Trophoblast cell (in vitro differentiated cells and primary cell): ENCODE measurements at regions not wholly inside any gene's neighbourhood (a gene's known extent, or its start where the extent isn't known, plus 50 kb on each side); places are given as distances from the start of the nearest gene placed in this dataset.

Experiments used
- DNase-seq, 2 donors: peaks; one replicate each; pipeline ENCODE4 v3.0.0-alpha.2; 2016
- H2AFZ ChIP-seq: 2 replicates; pipeline ENCODE4 v1.6.1; 2013; ENCODE audit warnings: low read length, moderate library complexity, mild to moderate bottlenecking; ENCODE audit not compliant: insufficient read depth, poor library complexity
- H2AK5ac ChIP-seq: 2 replicates; pipeline ENCODE4 v1.6.1; 2013; ENCODE audit warnings: mild to moderate bottlenecking, low read length
- H2BK120ac ChIP-seq: 2 replicates; pipeline ENCODE4 v1.6.1; 2013; ENCODE audit warnings: low read length, mild to moderate bottlenecking, moderate library complexity; ENCODE audit not compliant: insufficient read depth, poor library complexity
- H2BK12ac ChIP-seq: 2 replicates; pipeline ENCODE4 v1.6.1; 2013; ENCODE audit warnings: mild to moderate bottlenecking, low read length, moderate library complexity
- H2BK5ac ChIP-seq: 2 replicates; pipeline ENCODE4 v1.6.1; 2013; ENCODE audit warnings: low read length, low read depth, moderate library complexity, mild to moderate bottlenecking; ENCODE audit not compliant: poor library complexity
- H3K14ac ChIP-seq: 2 replicates; pipeline ENCODE4 v1.6.1; 2013; ENCODE audit warnings: mild to moderate bottlenecking, low read length
- H3K18ac ChIP-seq: 2 replicates; pipeline ENCODE4 v1.6.1; 2013; ENCODE audit warnings: mild to moderate bottlenecking, low read length
- H3K23ac ChIP-seq: 2 replicates; pipeline ENCODE4 v1.6.1; 2013; ENCODE audit warnings: low read length
- H3K27ac ChIP-seq: 2 replicates; pipeline ENCODE4 v1.5.1; 2013; ENCODE audit warnings: low read depth, mild to moderate bottlenecking, inconsistent platforms, low read length, moderate library complexity
- H3K27me3 ChIP-seq: 2 replicates; pipeline ENCODE4 v1.6.1; 2013; ENCODE audit warnings: inconsistent platforms, mild to moderate bottlenecking, low read length, moderate library complexity; ENCODE audit not compliant: insufficient read depth
- H3K36me3 ChIP-seq, 2 experiments: 1 replicate in 1 of 2; 2 replicates in 1 of 2; pipeline ENCODE4 v1.6.1; 2013; ENCODE audit warnings: low read length in 2 of 2, mild to moderate bottlenecking in 2 of 2, moderate library complexity in 1 of 2; ENCODE audit not compliant: insufficient read depth in 2 of 2, control insufficient read depth in 1 of 2
- H3K4ac ChIP-seq: 2 replicates; pipeline ENCODE4 v1.6.1; 2013; ENCODE audit warnings: low read depth, mild to moderate bottlenecking, low read length, moderate library complexity
- H3K4me1 ChIP-seq, 2 experiments: 1 replicate in 1 of 2; 2 replicates in 1 of 2; pipeline ENCODE4 v1.6.1; 2013; ENCODE audit warnings: low read length in 2 of 2, mild to moderate bottlenecking in 2 of 2, moderate library complexity in 1 of 2; ENCODE audit not compliant: insufficient read depth in 2 of 2, control insufficient read depth in 1 of 2
- H3K4me2 ChIP-seq: 2 replicates; pipeline ENCODE4 v1.6.1; 2013; ENCODE audit warnings: inconsistent platforms, mild to moderate bottlenecking, low read length, moderate library complexity
- H3K4me3 ChIP-seq: 2 replicates; pipeline ENCODE4 v1.5.1; 2013; ENCODE audit warnings: mild to moderate bottlenecking, low read depth, low read length, inconsistent platforms
- H3K79me1 ChIP-seq: one replicate; pipeline ENCODE4 v1.6.1; 2013; ENCODE audit warnings: low read length
- H3K79me2 ChIP-seq: 2 replicates; pipeline ENCODE4 v1.6.1; 2013; ENCODE audit warnings: low read length, mild to moderate bottlenecking; ENCODE audit not compliant: control insufficient read depth, insufficient read depth, poor library complexity
- H3K9ac ChIP-seq: 2 replicates; pipeline ENCODE4 v1.6.1; 2013; ENCODE audit warnings: mild to moderate bottlenecking, low read length
- H3K9me3 ChIP-seq: 2 replicates; pipeline ENCODE4 v1.6.1; 2013; ENCODE audit warnings: low read depth, mild to moderate bottlenecking, control low read depth, inconsistent platforms, low read length; ENCODE audit not compliant: insufficient read depth
- H4K12ac ChIP-seq: 2 replicates; pipeline ENCODE4 v1.6.1; 2013; ENCODE audit warnings: low read depth, mild to moderate bottlenecking, low read length, moderate library complexity
- H4K8ac ChIP-seq: 2 replicates; pipeline ENCODE4 v1.6.1; 2013; ENCODE audit warnings: low read depth, mild to moderate bottlenecking, low read length, moderate library complexity
- H4K91ac ChIP-seq: one replicate; pipeline ENCODE4 v1.6.1; 2013; ENCODE audit warnings: low read depth, mild to moderate bottlenecking, low read length, moderate library complexity
- WGBS: extraction: QIAGEN DNeasy Blood & Tissue Kit; methylation state at CpG from one replicate; pipeline ENCODE4 v1.1.7; 2013; ENCODE audit warnings: missing lambda C conversion rate; ENCODE audit not compliant: insufficient read length, insufficient coverage; ENCODE audit errors: extremely low coverage; 5-methylcytosine and 5-hydroxymethylcytosine counted together

- Histone ChIP-seq H3K4me2 (no peak overlapping the region), H3K79me1 (peaks cover 5% of the 10 kb centered on the region), H3K27ac (peak overlapping the region; percentile 56), H2AFZ (no peak overlapping the region), H3K4me3 (no peak overlapping the region), H3K79me2 (no peaks in the 10 kb centered on the region), H3K36me3 (peaks cover 0 to 2% of the 10 kb centered on the region in 2 experiments), H2AK5ac (no peak overlapping the region), H4K8ac (no peak overlapping the region), H2BK120ac (no peak overlapping the region), H3K9ac (no peak overlapping the region), H4K91ac (no peak overlapping the region), H2BK12ac (no peak overlapping the region), H3K4ac (no peak overlapping the region), H3K14ac (no peak overlapping the region), H2BK5ac (no peak overlapping the region), H3K23ac (no peak overlapping the region), H3K4me1 (peaks cover 3 to 5% of the 10 kb centered on the region in 2 experiments), H3K18ac (no peak overlapping the region), H4K12ac (no peak overlapping the region), H3K27me3 (no peaks in the 10 kb centered on the region), H3K9me3 (peaks cover 7% of the 10 kb centered on the region)
- WGBS = no CpG with 5 or more reads among the region's 4 CpGs
- peak; percentile 85 to 90 for DNase-seq
Observed at GRCh38 chr13:106318941-106319411, 216.5 kb downstream of the EFNB2 start.

- Histone ChIP-seq H4K91ac (no peak overlapping the region), H4K8ac (no peak overlapping the region), H3K23ac (no peak overlapping the region), H3K36me3 (no peaks in the 10 kb centered on the region), H3K27ac (no peak overlapping the region), H3K4me3 (no peak overlapping the region), H3K14ac (no peak overlapping the region), H2BK5ac (no peak overlapping the region), H2BK12ac (no peak overlapping the region), H3K27me3 (no peaks in the 10 kb centered on the region), H3K79me1 (peaks cover 3% of the 10 kb centered on the region), H3K4me2 (no peak overlapping the region), H3K9me3 (no peaks in the 10 kb centered on the region), H3K4ac (no peak overlapping the region), H4K12ac (no peak overlapping the region), H3K9ac (no peak overlapping the region), H3K79me2 (no peaks in the 10 kb centered on the region), H3K4me1 (no peaks in the 10 kb centered on the region), H3K18ac (no peak overlapping the region), H2BK120ac (no peak overlapping the region), H2AFZ (no peak overlapping the region), H2AK5ac (no peak overlapping the region)
- DNase-seq = peak; percentile 24 to 37
- WGBS = no CpG with 5 or more reads among the region's 5 CpGs
Observed at GRCh38 chr13:106314417-106314816, 221.0 kb downstream of the EFNB2 start.

GRCh38 chr13:106311004-106311403 lies 224.5 kb downstream of the EFNB2 start:
- Histone ChIP-seq H3K4me2 (no peak overlapping the region), H3K36me3 (no peaks in the 10 kb centered on the region), H2AFZ (no peak overlapping the region), H3K23ac (no peak overlapping the region), H2BK5ac (no peak overlapping the region), H3K79me1 (no peaks in the 10 kb centered on the region), H4K8ac (no peak overlapping the region), H2BK120ac (no peak overlapping the region), H2AK5ac (no peak overlapping the region), H3K4me1 (no peaks in the 10 kb centered on the region), H3K79me2 (no peaks in the 10 kb centered on the region), H3K27me3 (no peaks in the 10 kb centered on the region), H3K4me3 (no peak overlapping the region), H4K91ac (no peak overlapping the region), H3K14ac (no peak overlapping the region), H3K4ac (no peak overlapping the region), H3K27ac (no peak overlapping the region), H4K12ac (no peak overlapping the region), H3K9ac (no peak overlapping the region), H3K9me3 (no peaks in the 10 kb centered on the region), H3K18ac (no peak overlapping the region), H2BK12ac (no peak overlapping the region)
- WGBS = no CpG with 5 or more reads among the region's 9 CpGs
- DNase-seq = no peak

GRCh38 chr13:106310291-106310865 lies 225.1 kb downstream of the EFNB2 start:
- H3K9me3 ChIP-seq = no peaks in the 10 kb centered on the region
- H2AK5ac ChIP-seq = no peak overlapping the region
- H3K27ac ChIP-seq = no peak overlapping the region
- H2BK5ac ChIP-seq = no peak overlapping the region
- H2AFZ ChIP-seq = no peak overlapping the region
- no peaks in the 10 kb centered on the region for H3K36me3 ChIP-seq
- no peaks in the 10 kb centered on the region for H3K27me3 ChIP-seq
- H3K79me1 ChIP-seq = no peaks in the 10 kb centered on the region
- no peak overlapping the region for H3K9ac ChIP-seq
- no peak for DNase-seq
- no peak overlapping the region for H3K4me2 ChIP-seq
- no peak overlapping the region for H2BK120ac ChIP-seq
- no peaks in the 10 kb centered on the region for H3K4me1 ChIP-seq
- no peak overlapping the region for H3K18ac ChIP-seq
- no peak overlapping the region for H4K12ac ChIP-seq
- no peaks in the 10 kb centered on the region for H3K79me2 ChIP-seq
- no peak overlapping the region for H2BK12ac ChIP-seq
- H3K23ac ChIP-seq = no peak overlapping the region
- H4K8ac ChIP-seq = no peak overlapping the region
- H3K4ac ChIP-seq = no peak overlapping the region
- no CpG with 5 or more reads among the region's 1 CpG for WGBS
- no peak overlapping the region for H4K91ac ChIP-seq
- no peak overlapping the region for H3K14ac ChIP-seq
- no peak overlapping the region for H3K4me3 ChIP-seq
